Activated CD4-positive, CD25-positive, alpha-beta regulatory T cell treated with anti-CD3 and anti-CD28 coated beads, Interleukin-2, amount 50 U/mL, for 16 hours (primary cell): ENCODE measurements at regions not wholly inside any gene's neighbourhood (a gene's known extent, or its start where the extent isn't known, plus 50 kb on each side); places are given as distances from the start of the nearest gene placed in this dataset.

ENCODE experiments used
- DNase-seq: peaks from one replicate; pipeline ENCODE4 v3.0.0-alpha.2; 2020; ENCODE audit warnings: low read depth, low spot score

GRCh38 chr11:32316232-32316631 lies 119.1 kb downstream of the WT1 start:
- DNase-seq: no peak

DNA sequence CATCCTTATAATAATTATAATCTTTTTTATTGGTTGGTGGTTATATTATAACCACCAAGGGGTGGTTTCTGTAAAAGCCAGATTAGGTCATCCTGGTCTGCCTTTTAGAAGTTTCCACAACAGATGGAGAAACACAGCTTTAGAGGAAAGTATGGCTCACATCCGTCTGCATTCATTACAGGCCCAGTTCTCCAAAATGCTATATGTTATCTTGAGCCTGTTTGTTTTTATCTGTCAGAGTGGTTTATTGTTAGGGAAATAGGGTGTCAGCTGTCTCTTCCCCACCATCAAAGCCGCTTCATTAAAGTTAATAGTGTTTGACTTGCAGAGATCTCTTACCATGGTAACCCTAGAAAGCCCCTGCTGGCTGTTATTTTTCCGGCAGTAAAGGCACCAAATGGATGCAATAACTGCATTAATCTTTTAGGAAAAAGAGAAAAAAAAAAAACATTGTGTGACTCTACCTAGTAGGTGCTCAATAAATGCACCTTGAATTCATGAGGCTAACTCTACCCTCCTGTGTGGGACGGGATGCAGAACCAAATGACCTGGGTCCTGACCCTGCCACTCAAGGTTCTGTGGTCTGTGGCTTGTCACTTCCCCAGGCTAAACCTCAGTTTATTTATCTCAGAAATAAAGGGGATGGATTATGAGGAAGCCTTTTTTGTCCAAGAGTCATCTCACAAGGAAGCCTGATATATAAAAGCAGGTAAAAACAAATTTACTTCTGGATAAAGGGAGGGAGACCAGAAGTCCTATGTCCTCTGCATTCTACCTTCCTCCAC lies 118.3 kb downstream of the WT1 start:
- no peak for DNase-seq

- DNase-seq: no peak
Observed at GRCh38 chr11:32317643-32318042, 117.7 kb downstream of the WT1 start.

GRCh38 chr11:32318071-32319055 lies 117.0 kb downstream of the WT1 start:
- DNase-seq: no peak

DNA sequence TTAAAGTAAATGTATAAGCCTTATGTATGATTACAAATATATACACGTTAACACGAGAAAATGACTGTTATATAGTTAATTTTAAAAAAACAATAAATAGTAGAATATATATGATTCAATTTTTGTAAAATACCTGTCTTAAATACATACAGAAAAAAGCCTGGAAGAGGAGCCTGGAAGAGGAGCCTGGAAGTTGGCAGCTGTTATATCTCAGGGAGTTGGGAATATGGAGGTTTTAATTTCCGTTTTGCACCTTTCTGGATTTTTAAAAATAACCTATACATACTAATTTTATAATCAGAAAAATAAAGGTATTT lies 111.6 kb downstream of the WT1 start:
- DNase-seq: no peak

DNA sequence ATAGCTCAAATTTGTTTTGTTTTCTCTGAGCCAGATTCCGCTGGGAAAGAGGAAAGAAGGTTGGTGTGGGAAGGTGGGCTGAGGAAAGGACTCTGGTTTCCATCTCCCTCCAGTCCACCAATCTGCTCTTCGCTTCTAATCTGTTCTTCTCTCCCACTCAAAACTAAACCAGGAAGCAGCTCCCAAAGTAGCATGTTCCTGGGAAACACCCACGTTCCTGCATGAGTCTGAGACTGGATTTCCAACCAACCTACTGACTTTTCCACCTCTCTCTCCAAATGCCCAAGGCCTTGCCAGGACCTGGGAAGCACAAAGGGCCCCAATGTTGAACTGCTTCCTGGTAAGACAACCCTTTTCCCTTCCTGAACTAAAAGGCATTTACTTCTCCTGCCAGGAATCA lies 110.2 kb downstream of the WT1 start:
- DNase-seq: no peak

GRCh38 chr11:32325725-32326124 lies 109.6 kb downstream of the WT1 start:
- DNase-seq: no peak

GRCh38 chr11:32326522-32326921 lies 108.8 kb downstream of the WT1 start:
- DNase-seq: no peak

DNA sequence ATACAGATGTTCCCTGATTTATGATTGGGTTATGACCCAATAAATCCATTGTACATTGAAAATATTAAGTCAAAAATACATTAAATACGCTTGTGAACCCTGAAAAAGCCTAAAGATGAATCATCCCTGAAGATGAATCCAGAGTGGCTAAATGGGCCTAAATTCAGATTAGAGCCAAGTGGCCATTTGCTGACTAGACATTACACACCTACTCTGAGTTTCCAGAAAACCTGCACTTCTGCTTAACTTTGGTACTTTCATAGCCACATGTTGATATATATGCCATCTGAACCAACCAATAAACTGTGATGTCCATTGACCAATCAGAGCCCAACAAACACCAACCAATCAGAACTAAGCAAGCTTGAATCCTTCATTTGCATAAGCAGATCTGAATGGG lies 106.9 kb downstream of the WT1 start:
- DNase-seq: no peak

DNA sequence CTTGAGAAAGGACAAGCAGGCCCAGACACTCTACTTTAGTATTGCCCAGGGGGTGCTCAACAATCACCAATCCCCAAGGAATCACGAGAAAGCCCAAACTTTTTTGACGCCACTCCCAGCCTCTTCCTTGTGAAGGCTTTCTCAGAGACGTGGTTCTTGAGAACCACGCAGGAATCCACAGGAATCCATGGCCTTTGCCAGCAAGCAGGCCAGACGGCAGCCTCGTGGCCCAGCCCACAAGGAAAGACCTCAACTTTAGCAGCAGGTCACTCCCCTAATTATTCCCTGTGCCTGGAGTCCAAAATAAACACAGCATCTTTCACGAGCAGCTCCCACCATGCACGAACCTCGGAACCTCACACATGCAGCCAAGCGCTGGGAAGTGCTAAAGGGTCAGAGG lies 104.2 kb downstream of the WT1 start:
- no peak for DNase-seq

GRCh38 chr11:32331792-32332191 lies 103.5 kb downstream of the WT1 start:
- DNase-seq: no peak

GRCh38 chr11:32332990-32333319 lies 102.4 kb downstream of the WT1 start:
- DNase-seq: no peak

GRCh38 chr11:32333320-32333991 lies 101.9 kb downstream of the WT1 start:
- DNase-seq: no peak

- no peak for DNase-seq
Observed at GRCh38 chr11:32334822-32335221, 100.5 kb downstream of the WT1 start.
